Smooth muscle cell (in vitro differentiated cells): ENCODE measurements at regions not wholly inside any gene's neighbourhood (a gene's known extent, or its start where the extent isn't known, plus 50 kb on each side); places are given as distances from the start of the nearest gene placed in this dataset.

Experiments used
- DNase-seq: peaks from one replicate; lab custom pipeline; 2025; ENCODE audit not compliant: unreplicated experiment; lab: John Stamatoyannopoulos, UW
- H2AFZ ChIP-seq: fragments of 200-600 bp; sonication (generic); 2 replicates; pipeline ENCODE4 v1.6.0; 2016; ENCODE audit warnings: antibody characterized with exemption, low read depth, mild to moderate bottlenecking
- H3F3A ChIP-seq: fragments of 200-600 bp; sonication (generic); 2 replicates; pipeline ENCODE4 v1.6.0; 2017; ENCODE audit warnings: antibody characterized with exemption, low read depth
- H3K27ac ChIP-seq: fragments of 200-600 bp; sonication (generic); 2 replicates; pipeline ENCODE4 v1.5.1; 2016; ENCODE audit warnings: low read depth, mild to moderate bottlenecking
- H3K27me3 ChIP-seq: fragments of 200-600 bp; sonication (generic); 2 replicates; pipeline ENCODE4 v1.6.1; 2016; ENCODE audit warnings: low read depth, mild to moderate bottlenecking
- H3K36me3 ChIP-seq: fragments of 200-600 bp; sonication (generic); 2 replicates; pipeline ENCODE4 v1.5.1; 2016; ENCODE audit warnings: low read depth
- H3K4me1 ChIP-seq: fragments of 200-600 bp; sonication (generic); 2 replicates; pipeline ENCODE4 v1.5.1; 2016; ENCODE audit warnings: low read depth
- H3K4me2 ChIP-seq: fragments of 200-600 bp; sonication (generic); 2 replicates; pipeline ENCODE4 v1.6.0; 2016; ENCODE audit warnings: mild to moderate bottlenecking
- H3K4me3 ChIP-seq: fragments of 200-600 bp; sonication (generic); 2 replicates; pipeline ENCODE4 v1.5.1; 2016; ENCODE audit warnings: mild to moderate bottlenecking
- H3K79me2 ChIP-seq: fragments of 200-600 bp; sonication (generic); 2 replicates; pipeline ENCODE4 v1.6.0; 2016; ENCODE audit warnings: low read depth, mild to moderate bottlenecking
- H3K9ac ChIP-seq: fragments of 200-600 bp; sonication (generic); 2 replicates; pipeline ENCODE4 v1.6.0; 2016; ENCODE audit warnings: low read depth
- H3K9me3 ChIP-seq: fragments of 200-600 bp; sonication (generic); replicated peaks from 2 replicates; pipeline ENCODE4 v1.5.1; 2016; ENCODE audit warnings: low read depth
- H4K20me1 ChIP-seq: fragments of 200-600 bp; sonication (generic); 2 replicates; pipeline ENCODE4 v1.6.0; 2016; ENCODE audit warnings: low read depth
- CTCF ChIP-seq: fragments of 200-600 bp; sonication (generic); IDR thresholded peaks from 2 replicates; pipeline ENCODE4 v1.5.1; 2017; ENCODE audit warnings: borderline replicate concordance, mild to moderate bottlenecking, antibody characterized with exemption; ENCODE audit not compliant: insufficient read depth, poor library complexity, severe bottlenecking
- WGBS: methylation state at CpG from one replicate; pipeline ENCODE4 v1.1.7; 2016; ENCODE audit warnings: low lambda C conversion rate; 5-methylcytosine and 5-hydroxymethylcytosine counted together

GRCh38 chr2:117492209-117492851 is 322.2 kb upstream of the DDX18 start:
- no peaks in the 10 kb centered on the region for H3K9me3 ChIP-seq
- H3K4me3 ChIP-seq = no peak overlapping the region
- H3K36me3 ChIP-seq = no peaks in the 10 kb centered on the region
- no peaks in the 10 kb centered on the region for H3K79me2 ChIP-seq
- H3F3A ChIP-seq = no peaks in the 10 kb centered on the region
- H3K4me1 ChIP-seq = peaks cover 8% of the 10 kb centered on the region
- no peak overlapping the region for H3K9ac ChIP-seq
- WGBS = 96% methylated on average over 3 of the region's 3 CpGs
- H3K4me2 ChIP-seq = no peak overlapping the region
- TF ChIP-seq CTCF = no peak
- no peaks in the 10 kb centered on the region for H4K20me1 ChIP-seq
- no peaks in the 10 kb centered on the region for H3K27me3 ChIP-seq
- DNase-seq = no peak
- H2AFZ ChIP-seq = peak overlapping the region; percentile 70
- no peak overlapping the region for H3K27ac ChIP-seq

GRCh38 chr2:117500721-117501120 is 313.8 kb upstream of the DDX18 start:
- Histone ChIP-seq H3K79me2 (no peaks in the 10 kb centered on the region), H4K20me1 (no peaks in the 10 kb centered on the region), H3K9ac (no peak overlapping the region), H3K27me3 (no peaks in the 10 kb centered on the region), H3K4me1 (no peaks in the 10 kb centered on the region), H3K36me3 (no peaks in the 10 kb centered on the region), H3K4me3 (no peak overlapping the region), H3K27ac (no peak overlapping the region), H2AFZ (no peak overlapping the region), H3K4me2 (no peak overlapping the region), H3F3A (no peaks in the 10 kb centered on the region), H3K9me3 (no peaks in the 10 kb centered on the region)
- no peak for TF ChIP-seq CTCF
- 95% methylated on average over 3 of the region's 3 CpGs for WGBS
- no peak for DNase-seq

- TF ChIP-seq CTCF = no peak
- Histone ChIP-seq H3K36me3 (no peaks in the 10 kb centered on the region), H3F3A (no peaks in the 10 kb centered on the region), H2AFZ (no peak overlapping the region), H4K20me1 (no peaks in the 10 kb centered on the region), H3K4me3 (no peak overlapping the region), H3K27me3 (no peaks in the 10 kb centered on the region), H3K4me1 (no peaks in the 10 kb centered on the region), H3K79me2 (no peaks in the 10 kb centered on the region), H3K27ac (no peak overlapping the region), H3K4me2 (no peak overlapping the region), H3K9me3 (no peaks in the 10 kb centered on the region), H3K9ac (no peak overlapping the region)
- 56% methylated on average over 5 of the region's 5 CpGs for WGBS
- no peak for DNase-seq
These were observed 312.4 kb upstream of the DDX18 start for GRCh38 chr2:117502121-117502520.

GRCh38 chr2:117512307-117512706 is 302.2 kb upstream of the DDX18 start:
- no peaks in the 10 kb centered on the region for H3K36me3 ChIP-seq
- H3F3A ChIP-seq = no peaks in the 10 kb centered on the region
- 87% methylated on average over 2 of the region's 2 CpGs for WGBS
- no peaks in the 10 kb centered on the region for H3K4me1 ChIP-seq
- DNase-seq = no peak
- no peak overlapping the region for H3K27ac ChIP-seq
- H3K4me2 ChIP-seq = no peak overlapping the region
- H3K27me3 ChIP-seq = no peaks in the 10 kb centered on the region
- no peak overlapping the region for H3K4me3 ChIP-seq
- no peak overlapping the region for H3K9ac ChIP-seq
- H2AFZ ChIP-seq = no peak overlapping the region
- no peaks in the 10 kb centered on the region for H3K9me3 ChIP-seq
- no peaks in the 10 kb centered on the region for H4K20me1 ChIP-seq
- TF ChIP-seq CTCF = no peak
- no peaks in the 10 kb centered on the region for H3K79me2 ChIP-seq
